Stomach (tissue), 4 donors: ENCODE measurements at regions not wholly inside any gene's neighbourhood (a gene's known extent, or its start where the extent isn't known, plus 50 kb on each side); places are given as distances from the start of the nearest gene placed in this dataset.

Experiments
- EP300 ChIP-seq: sonication (generic); formaldehyde crosslinking; IDR thresholded peaks from one replicate; pipeline ENCODE4 v1.6.1; 2017; ENCODE audit warnings: antibody characterized with exemption
- POLR2A ChIP-seq, 4 donors: fragments of 450-650 bp; IDR thresholded peaks; one replicate each; pipeline ENCODE4 v1.6.1; 2016; ENCODE audit warnings: antibody characterized with exemption in 4 of 4, control low read depth in 2 of 4, mild to moderate bottlenecking in 1 of 4, moderate library complexity in 1 of 4
- POLR2AphosphoS5 ChIP-seq, 3 donors: sonication (generic); formaldehyde crosslinking; IDR thresholded peaks; one replicate each; pipeline ENCODE4 v1.6.1; 2016; ENCODE audit warnings: antibody characterized with exemption in 3 of 3
- TF ChIP-seq, protein P1 (sequence below), 7 experiments: fragments of 450-650 bp in 4 of 7; fragments of 200-600 bp in 3 of 7; sonication (generic) in 3 of 7; IDR thresholded peaks; one replicate each; pipeline ENCODE4 v1.5.1; 2016 to 2019; ENCODE audit warnings: antibody characterized with exemption in 7 of 7, control low read depth in 2 of 7, mild to moderate bottlenecking in 1 of 7

GRCh38 chr20:40920291-40920690, 108.3 kb upstream of the TOP1 start:
- TF ChIP-seq, protein P1, sequence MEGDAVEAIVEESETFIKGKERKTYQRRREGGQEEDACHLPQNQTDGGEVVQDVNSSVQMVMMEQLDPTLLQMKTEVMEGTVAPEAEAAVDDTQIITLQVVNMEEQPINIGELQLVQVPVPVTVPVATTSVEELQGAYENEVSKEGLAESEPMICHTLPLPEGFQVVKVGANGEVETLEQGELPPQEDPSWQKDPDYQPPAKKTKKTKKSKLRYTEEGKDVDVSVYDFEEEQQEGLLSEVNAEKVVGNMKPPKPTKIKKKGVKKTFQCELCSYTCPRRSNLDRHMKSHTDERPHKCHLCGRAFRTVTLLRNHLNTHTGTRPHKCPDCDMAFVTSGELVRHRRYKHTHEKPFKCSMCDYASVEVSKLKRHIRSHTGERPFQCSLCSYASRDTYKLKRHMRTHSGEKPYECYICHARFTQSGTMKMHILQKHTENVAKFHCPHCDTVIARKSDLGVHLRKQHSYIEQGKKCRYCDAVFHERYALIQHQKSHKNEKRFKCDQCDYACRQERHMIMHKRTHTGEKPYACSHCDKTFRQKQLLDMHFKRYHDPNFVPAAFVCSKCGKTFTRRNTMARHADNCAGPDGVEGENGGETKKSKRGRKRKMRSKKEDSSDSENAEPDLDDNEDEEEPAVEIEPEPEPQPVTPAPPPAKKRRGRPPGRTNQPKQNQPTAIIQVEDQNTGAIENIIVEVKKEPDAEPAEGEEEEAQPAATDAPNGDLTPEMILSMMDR (IDR thresholded peaks at IDR 0.05) = no peak
- TF ChIP-seq POLR2AphosphoS5 (IDR thresholded peaks at IDR 0.05) = no peak
- TF ChIP-seq POLR2A (IDR thresholded peaks at IDR 0.05) = no peak
- no peak for TF ChIP-seq EP300
